ENCODE measurements at regions not wholly inside any gene's neighbourhood (a gene's known extent, or its start where the extent isn't known, plus 50 kb on each side); places are given as distances from the start of the nearest gene placed in this dataset.

DNA sequence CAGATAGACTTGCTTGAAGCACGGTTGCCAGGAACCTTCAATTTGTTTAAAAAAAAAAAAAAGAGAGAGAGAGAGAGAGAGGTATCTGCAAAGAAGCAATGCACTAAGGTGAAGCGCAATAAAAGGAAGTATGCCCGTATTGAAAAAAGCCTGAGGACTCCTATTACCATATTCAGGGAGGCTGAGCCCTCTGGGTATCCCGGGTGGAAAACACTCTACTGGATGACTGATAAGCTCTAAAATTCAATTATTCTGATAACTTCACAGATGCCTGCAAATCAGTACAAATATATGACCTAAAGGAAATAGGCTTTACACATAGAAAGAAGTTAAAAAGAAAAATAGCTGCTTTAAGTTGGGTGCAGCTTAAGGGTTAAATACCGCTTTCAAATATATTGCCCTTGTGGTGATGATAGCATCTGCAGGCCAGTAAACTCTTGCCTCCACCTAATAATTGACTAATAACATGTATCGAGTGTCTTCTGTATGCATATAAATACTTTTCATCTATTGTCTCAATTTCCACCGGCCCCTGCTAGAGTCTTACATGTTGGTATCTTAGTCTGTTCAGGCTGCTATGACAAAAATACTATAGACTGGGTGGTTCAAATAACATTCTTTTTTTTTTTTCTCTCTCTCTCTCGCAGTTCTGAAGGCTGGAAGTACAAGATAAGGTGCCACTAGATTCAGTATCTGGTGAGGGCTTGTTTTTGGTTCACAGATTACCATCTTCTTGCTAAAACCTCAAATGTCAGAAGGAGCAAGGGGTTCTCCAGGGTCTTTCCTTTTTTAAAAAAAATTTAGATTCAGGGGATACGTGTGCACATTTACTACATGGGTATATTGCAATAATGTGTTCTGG lies 187.4 kb upstream of the JARID2 start:
- no peak for DNase-seq

DNA sequence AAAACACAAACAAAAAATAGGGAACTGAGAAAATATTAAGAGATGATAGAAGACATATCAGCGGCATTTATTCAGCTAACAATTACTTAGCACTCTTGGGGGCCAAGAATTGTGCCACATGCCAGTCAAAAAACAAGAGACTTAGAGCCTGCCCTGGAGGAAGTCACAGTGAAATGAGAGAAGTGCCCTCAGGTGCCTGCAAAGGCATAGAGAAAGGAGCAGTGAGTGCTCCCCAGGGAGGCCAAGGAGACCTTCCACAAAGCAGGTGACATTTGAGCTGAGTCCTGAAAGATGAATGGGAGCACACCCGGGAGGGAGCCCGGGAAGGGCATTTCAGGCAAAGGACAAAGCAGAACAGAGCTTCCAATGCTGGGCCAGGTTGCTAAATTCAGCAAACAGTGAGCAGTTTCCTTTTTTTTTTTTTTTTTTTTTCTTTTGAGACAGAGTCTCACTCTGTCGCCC lies 184.7 kb upstream of the JARID2 start:
- no peak for DNase-seq

DNA sequence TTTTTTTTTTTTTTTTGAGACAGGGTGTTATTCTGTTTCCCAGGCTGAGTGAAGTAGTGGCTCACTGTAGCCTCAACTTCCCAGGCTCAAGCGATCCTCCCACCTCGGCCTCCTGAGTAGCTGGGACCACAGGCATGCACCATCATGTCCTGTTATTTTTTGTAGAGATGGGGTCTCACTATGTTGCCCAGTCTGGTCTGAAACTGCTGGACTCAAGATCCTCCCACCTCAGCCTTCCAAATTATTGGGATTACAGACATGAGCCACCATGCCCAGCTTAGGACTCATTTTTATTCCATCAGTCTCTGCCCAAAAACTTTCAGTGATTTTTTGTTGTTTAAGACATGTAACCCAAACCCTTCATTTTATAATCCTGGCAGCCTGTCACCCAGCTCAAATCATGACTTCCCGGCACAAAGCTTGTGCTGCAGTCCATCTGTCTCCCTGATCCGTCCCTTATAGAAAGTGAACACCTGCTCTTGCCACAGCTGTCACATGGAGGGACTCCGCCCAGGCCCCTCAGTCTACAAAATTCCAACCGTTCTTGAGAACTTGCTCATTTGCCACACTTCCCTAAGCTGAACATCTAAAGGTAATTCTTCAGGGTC lies 183.9 kb upstream of the JARID2 start:
- DNase-seq, result no peak

DNA sequence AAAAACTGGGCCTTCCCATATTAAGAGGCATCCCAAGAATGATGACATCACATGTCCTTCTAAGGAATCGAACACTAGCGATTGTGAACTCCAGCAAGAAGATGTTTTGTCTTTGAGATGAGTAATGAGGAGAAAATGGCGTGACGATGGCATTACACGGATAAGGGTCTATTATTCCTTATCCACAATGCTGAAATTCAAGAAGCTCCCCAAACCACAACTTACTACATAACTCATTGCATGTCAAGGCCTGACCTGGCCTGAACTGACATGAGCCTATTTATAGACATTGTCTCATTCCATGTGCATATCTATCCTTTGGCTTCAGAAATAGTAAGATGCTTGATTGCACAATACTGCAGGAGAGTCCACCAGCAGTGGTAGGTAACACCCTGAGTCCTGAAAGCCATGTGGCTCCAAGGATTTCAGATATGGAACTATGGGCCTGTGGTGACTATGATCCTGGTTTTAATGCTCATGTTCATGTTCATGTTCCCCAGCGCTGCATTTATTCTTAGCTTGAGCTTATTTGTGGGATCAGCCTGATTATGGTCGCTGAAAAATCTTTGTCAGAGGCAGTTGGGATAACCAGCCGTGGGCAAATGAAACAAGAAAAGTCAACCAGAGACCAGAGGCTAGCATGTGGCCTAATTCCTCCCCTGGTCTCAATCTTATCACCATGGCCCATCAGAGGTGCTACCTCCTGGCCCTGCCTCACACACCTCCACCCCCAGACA lies 183.2 kb upstream of the JARID2 start:
- no peak for DNase-seq

DNA sequence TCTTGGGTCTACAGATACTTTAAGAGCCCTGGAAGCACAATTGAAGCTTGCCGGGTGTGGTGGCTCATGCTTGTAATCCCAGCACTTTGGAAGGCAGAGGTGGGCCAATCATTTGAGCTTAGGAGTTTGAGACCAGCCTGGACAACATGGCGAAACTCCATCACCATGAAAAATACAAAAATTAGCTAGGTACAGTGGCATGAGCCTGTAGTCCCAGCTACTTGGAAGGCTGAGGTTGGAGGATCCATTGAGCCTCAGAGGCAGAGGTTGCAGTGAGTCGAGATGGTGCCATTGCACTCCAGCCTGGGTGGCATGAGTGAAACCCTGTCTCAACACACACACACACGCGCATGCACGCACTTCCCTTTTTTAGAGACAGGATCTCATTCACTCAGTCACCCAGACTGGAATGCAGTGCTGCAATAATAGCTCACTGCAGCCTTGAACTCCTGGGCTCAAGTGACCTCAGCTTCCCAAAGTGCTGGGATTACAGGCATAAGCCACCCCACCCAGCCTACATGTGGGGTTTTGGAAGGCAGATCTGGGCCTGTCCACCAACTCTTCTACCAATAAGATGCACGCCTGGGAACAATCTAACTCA lies 182.5 kb upstream of the JARID2 start:
- no peak for DNase-seq

DNA sequence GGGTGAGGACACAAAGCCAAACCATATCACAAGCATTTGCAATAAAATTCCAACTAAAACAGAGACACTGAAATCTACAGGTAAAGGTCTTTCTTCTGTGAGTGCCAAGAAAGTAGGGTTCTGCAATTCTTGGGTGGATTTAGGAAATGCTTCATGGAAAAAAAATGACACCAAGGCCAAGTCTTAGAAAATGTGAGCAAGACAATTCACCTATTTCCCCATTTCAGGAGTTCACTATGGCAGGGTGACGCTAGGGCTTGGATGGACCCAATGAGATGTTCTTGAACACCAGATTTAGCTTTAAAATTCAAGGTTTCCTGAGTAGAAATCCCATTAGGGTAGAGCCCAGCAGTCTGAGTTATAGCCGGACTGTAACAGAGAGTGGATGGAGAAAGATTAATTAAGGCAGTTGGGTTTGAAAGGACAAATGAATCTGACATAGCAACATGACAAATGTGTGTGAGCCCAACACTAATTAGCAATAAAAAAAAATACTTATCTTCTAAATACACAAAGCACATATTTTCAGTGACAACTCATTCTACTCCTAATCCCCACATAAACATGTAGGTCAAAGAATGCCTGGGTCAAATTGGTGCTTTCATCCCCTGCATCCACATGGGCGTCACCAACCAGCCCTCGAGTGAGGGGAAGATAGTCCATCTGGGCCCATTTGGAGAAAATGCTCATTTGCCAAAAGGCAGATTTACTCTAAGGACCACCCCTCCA lies 180.4 kb upstream of the JARID2 start:
- no peak for DNase-seq

DNA sequence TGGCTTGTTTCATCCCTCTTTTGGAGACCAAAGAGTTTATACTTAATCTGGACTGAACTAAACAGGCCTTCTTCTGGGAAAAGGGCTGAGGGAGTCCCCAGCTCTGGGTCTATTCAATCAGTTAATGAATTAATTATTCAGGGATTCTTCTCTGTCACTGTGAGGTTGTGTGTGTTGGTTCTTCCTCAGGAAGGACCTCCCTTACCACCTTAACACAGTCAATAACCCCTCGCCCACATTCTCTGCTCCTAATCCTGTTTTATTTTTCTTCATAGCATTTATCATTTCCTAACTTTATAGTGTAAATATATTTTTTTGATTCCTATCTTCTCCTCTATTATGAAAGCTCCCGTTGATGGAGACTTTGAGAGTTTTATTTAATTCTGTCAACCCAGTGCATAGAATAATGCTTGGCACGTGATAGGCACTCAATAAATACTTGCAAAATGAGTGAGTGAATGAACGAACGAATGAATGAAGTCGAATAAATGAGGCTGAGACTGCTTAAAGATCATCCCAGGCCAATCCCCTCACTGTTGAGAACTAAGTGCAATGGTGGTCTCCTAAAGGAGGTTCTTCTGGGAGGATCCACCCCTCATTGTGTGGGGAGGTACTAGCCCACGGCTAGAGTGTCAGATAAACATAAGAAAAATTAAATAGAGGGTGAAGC lies 179.6 kb upstream of the JARID2 start:
- no peak for DNase-seq

DNA sequence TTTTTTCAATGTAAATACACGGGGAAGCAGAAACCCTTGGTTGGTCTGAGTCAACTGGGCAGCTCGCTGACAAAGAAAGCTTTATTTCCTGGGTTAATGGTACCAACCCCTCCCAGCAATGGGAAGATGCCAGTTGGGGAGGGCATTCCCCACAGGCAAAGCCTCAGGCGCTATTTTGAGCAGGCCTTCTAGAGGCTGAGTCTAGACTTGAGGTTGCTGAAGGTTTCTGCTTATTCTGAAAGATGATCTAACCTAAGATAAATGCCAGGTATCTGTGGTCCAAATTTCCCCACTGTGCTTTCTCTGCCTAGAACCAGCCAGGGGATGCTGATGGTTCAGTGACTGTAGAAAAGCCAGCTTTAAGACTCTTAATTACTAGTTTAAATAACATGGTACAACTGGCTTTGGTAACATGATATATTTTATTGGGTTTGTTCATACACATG lies 172.5 kb upstream of the JARID2 start:
- DNase-seq, result no peak

DNA sequence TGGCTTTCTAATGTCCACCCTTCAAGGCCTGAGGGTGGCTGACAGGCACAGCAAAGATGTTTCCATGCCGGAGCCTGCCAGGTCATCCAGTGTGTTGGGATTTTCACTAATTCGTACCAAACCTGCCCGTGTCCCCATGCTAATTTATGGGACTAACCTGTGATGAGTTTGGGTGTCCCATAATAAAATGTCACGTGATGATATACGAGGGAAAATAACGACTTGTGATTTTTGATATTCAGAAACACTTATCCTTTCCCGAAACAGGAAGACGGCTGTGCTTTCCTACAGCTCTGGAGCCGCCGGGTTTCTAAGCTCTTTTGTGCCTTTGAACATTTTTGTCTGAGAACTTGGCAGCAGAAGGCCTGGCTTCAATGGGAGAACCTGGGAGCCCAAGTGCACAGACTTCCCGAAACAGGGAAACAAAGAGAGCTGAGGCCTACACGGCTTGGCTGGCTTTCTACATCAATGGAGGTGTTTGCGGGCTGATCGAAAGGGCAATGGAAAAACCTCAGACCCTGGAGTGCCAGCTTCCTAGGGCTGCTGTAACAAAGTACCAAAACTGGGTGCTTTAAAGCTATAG lies 171.9 kb upstream of the JARID2 start:
- no peak for DNase-seq

DNA sequence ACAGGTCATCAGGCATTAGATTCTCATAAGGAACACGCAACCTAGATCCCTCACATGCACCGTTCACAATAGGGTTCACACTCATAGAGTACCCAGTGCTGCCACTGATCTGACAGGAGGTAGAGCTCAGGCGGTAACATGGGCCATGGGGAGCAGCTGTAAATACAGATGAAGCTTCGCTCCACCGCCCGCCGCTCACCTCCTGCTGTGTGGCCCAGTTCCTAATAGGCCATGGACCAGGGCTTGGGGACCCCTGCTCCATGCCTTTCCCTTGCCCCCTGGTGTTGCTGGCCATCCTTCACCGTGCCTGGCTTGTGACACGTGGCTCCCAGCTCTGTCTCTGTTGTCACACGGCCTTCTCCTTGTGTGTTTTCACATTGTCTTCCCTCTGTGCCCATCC lies 171.1 kb upstream of the JARID2 start:
- DNase-seq, result no peak

DNA sequence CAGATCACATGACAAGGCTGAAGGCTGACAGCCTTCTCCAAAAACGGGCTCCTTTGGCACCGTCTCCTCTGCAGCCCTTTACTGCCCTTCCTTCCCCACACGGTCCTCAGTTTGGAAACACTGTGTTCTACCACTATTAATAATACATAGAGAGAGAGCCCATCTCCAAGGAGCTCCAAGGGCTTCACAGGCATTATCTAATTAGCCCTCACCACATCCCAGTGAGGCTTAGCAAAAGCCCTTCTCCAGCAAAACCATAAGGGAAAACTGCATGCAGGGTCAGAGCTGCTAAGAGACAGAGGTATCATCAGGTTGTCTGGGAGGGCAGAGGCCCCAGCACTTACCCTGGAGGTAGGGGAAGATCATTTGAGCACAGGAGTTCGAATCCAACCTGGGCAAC lies 169.3 kb upstream of the JARID2 start:
- DNase-seq, result no peak

DNA sequence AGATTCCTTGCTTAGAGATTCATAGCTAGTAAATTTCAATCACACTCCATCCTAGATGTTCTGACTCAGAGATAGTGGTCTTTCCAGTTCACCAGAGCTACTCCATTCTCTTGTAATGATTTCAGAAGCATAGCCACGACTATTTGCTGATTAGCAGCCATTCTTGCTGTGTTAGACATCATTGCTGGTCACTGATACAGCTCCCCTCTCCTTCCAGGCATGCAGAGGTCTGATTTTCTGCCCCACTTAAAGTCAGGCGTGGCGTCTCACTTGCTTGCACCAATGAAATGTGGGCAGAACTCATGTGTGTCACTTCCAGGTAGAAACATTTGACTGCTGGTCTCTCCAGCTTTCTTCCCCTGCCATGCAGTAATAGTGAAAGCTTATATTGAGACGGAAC lies 168.9 kb upstream of the JARID2 start:
- no peak for DNase-seq

DNA sequence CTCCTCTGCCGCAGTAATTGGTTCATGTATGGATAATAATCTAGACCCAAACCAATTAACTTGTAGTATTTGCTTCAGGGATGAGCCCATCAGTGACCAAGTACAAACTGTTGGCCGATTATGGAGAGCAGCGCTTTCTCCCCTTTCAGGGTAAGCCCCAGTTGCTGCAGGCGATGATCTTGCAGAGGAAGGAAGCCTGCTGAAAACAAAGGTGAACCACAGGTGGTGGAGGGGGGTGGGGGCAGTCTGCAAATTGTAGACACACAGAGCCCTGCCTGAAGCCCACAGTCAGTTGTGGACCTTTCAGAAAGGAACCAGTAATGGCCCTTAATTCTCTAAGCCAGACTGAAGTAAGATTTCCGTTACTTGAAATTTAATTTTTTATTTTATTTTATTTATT lies 167.9 kb upstream of the JARID2 start:
- DNase-seq, result no peak

DNA sequence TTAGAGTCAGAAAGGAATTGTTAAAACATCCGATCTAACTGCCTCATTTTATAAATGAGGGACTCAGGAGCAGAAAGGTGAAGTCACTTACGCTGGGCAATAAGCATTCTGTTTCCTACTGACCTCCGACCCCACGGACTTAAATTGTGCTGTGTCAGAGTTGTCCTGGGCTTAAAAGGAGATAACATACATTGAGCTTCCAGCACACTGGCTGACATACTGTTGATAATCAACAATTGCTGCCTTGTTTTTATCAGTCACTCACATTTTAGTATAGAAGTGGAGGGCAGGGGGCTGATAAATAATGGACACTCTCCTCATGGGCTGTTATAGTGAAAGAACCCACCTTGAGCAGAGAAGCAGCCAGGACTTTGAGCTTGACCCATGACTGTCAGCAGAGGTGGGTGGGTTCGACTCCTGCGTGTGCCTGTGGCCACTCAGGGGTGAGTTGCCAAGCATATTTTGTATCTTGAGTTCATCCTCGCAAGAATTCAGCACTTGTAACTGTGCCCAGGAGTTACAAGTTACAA lies 166.5 kb upstream of the JARID2 start:
- DNase-seq, result no peak

DNA sequence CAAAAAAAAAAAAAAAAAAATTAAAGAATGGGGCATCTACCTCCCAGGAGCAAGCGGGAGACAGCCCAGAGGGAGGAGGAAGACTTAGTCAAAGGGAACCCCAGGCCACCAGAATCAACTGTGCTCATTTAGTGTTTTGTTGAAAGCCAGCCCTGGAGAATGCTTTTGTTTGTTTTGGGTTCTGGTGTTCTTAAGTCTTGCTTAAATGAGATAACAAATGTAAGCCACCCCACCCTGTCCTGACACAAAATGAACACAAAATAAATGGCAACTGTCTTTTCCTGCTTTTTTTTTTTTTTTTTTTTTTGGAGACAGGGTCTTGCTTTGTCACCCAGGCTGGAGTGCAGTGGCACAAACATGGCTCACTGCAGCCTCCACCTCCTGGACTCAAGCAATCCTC lies 165.0 kb upstream of the JARID2 start:
- DNase-seq, result no peak

DNA sequence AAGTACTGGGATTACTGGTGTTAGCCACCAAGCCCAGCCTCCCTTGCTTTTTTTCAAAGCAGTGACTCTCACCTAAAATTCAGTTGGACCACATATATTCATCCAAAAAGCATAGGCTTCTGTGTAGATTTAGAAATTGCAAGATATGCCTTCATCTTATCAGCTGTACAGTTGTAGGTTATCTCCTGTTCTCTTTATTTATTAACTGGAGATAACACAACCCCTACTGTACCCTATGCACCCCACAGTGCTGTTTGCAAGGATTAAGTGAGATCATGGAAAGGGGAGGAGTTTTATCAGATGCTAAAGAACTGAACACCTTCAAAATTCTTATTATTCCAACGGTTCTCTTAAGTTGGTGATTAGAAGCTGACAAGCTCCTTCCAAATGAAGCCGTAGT lies 164.4 kb upstream of the JARID2 start:
- DNase-seq, result no peak

DNA sequence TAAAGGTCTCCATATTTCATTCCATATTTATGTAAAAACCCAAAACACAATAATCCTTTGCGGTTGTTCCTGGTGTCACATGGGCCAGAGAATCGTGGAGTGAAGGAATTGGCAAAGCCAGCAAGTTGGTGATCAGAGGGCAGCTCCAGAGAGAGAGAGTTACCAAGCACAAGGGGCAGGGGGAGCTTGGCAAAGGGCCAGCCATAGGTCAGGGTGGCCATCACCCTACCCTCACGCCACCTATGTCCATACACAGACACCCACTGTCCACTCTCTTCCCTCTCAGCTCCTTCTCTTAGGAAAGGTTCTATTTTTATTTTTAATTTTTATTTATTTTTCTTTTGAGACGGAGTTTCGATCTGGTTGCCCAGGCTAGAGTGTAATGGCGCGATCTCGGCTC lies 163.2 kb upstream of the JARID2 start:
- no peak for DNase-seq

DNA sequence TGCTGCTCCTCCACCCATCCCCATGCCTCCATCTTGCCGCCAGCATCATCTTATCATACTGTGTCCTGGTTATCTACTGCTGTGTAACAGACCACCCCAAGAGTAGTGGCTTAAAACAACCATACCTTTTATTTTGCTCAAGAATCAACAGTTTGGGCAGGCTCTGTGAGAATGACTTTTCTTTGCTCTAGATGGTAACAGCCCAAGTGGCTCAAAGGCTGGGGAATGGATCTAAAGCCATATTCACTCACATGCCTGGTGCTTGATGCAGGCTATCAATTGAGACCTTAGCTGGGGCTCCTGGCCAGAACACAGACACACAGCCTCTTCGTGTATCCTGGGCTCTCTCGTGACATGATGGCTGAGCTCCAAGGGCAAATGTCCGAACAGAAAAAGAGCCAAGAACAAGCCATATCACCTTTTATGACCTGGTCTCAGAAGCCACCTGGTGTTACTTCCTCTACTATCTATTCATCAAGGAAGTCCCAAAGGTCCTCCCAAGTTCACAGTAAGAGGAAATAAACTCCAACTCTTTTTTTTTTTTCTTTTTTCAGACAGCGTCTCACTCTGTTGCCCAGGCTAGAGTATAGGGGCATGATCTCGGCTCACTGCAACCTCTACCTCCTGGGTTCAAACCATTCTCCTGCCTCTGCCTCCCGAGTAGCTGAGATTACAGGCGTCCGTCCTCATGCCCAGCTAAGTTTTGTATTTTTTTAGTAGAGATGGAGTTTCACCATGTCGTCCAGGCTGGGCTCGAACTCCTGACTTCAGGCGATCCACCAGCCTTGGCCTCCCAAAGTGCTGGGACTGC lies 159.3 kb upstream of the JARID2 start:
- DNase-seq, result no peak

DNA sequence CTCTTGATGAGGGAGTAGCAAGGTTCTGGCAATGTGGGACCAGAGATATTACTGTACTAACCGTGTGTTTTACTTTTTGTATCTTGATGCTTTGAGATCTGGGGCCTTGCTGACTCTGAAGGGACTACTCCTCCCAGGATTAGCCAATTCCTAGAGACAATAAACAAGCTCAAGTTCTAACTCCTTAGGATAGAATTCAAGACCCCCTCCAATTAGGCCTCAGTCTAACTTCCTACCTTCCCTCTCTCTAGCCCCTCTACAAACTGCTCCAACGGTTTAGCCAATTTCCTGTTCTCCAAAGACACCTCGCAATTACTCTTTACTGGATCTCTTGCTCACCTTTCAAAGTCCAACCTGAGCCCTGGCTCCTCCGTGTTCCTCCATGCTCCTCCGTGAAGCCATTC lies 158.7 kb upstream of the JARID2 start:
- no peak for DNase-seq

DNA sequence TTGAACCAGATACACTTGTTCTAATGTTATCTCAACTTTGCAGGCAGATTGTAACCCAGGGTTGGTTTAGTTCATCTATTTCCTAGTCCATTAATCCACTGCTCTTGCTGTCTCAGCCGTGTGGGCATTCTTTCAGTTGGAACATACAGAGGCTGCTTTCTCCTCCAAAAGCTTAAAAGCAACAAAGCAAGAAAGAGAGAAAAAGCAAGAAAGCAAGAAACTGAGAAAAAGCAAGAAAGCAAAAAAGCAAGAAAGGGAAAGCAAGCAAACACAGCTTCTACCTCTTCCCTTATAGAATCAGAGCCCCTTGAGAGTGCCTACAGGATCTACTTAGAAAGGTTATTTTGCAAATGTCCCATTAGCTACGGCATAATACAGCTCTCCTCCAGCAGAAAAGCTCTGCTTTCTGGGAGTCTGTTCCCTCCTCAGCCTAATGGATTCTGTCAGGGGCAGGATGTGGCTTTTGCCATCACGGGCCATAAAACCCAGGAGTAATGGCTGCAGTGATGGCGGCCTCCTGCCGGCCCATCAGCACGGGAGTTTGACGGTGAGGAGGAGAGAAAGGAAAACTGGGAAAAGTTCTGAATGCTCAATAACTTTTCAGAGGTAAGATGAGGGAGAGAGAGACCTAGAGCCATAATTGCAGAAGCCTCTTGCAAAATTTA lies 156.8 kb upstream of the JARID2 start:
- DNase-seq, result no peak

All from KG1 (cell line).